Sigmoid colon (tissue), 4 donors: ENCODE measurements at regions not wholly inside any gene's neighbourhood (a gene's known extent, or its start where the extent isn't known, plus 50 kb on each side); places are given as distances from the start of the nearest gene placed in this dataset.

Experiments used
- EP300 ChIP-seq, 4 donors: sonication (generic); formaldehyde crosslinking; IDR thresholded peaks; one replicate each; pipeline ENCODE4 v1.6.1; 2017; ENCODE audit warnings: antibody characterized with exemption in 4 of 4
- POLR2A ChIP-seq, 2 donors: fragments of 450-650 bp; IDR thresholded peaks; one replicate each; pipeline ENCODE4 v1.6.1; 2016; ENCODE audit warnings: antibody characterized with exemption in 2 of 2, mild to moderate bottlenecking in 2 of 2, moderate library complexity in 2 of 2
- POLR2AphosphoS5 ChIP-seq, 4 donors: sonication (generic); formaldehyde crosslinking; IDR thresholded peaks; one replicate each; pipeline ENCODE4 v1.6.1; 2017; ENCODE audit warnings: antibody characterized with exemption in 4 of 4
- TF ChIP-seq, protein P1 (sequence below), 4 experiments: fragments of 450-650 bp in 3 of 4; fragments of 200-600 bp in 1 of 4; IDR thresholded peaks; one replicate each; pipeline ENCODE4 v1.5.1; 2016 to 2019; ENCODE audit warnings: antibody characterized with exemption in 4 of 4, mild to moderate bottlenecking in 3 of 4, moderate library complexity in 2 of 4

- TF ChIP-seq, protein P1, sequence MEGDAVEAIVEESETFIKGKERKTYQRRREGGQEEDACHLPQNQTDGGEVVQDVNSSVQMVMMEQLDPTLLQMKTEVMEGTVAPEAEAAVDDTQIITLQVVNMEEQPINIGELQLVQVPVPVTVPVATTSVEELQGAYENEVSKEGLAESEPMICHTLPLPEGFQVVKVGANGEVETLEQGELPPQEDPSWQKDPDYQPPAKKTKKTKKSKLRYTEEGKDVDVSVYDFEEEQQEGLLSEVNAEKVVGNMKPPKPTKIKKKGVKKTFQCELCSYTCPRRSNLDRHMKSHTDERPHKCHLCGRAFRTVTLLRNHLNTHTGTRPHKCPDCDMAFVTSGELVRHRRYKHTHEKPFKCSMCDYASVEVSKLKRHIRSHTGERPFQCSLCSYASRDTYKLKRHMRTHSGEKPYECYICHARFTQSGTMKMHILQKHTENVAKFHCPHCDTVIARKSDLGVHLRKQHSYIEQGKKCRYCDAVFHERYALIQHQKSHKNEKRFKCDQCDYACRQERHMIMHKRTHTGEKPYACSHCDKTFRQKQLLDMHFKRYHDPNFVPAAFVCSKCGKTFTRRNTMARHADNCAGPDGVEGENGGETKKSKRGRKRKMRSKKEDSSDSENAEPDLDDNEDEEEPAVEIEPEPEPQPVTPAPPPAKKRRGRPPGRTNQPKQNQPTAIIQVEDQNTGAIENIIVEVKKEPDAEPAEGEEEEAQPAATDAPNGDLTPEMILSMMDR (IDR thresholded peaks at IDR 0.05) = no peak
- TF ChIP-seq EP300 (IDR thresholded peaks at IDR 0.05) (no peak), POLR2AphosphoS5 (IDR thresholded peaks at IDR 0.05) (no peak), POLR2A (IDR thresholded peaks at IDR 0.05) (no peak)
Measured at GRCh38 chr21:17371450-17371849, 141.4 kb upstream of the CXADR start.
